PFSK-1 (cell line): ENCODE measurements at regions not wholly inside any gene's neighbourhood (a gene's known extent, or its start where the extent isn't known, plus 50 kb on each side); places are given as distances from the start of the nearest gene placed in this dataset.

Experiments used
- POLR2AphosphoS5 ChIP-seq: IDR thresholded peaks from 2 replicates; pipeline ENCODE4 v1.6.1; 2012; ENCODE audit warnings: low read depth, mild to moderate bottlenecking, control low read depth, low read length, moderate library complexity
- TF ChIP-seq, protein P1 (sequence below), 2 experiments: IDR thresholded peaks; 2 replicates each; pipeline versions ENCODE4 v1.6.1 to v1.8.0; 2011 to 2012; ENCODE audit warnings: low read depth in 2 of 2, low read length in 2 of 2, control low read depth in 1 of 2, inconsistent platforms in 1 of 2, mild to moderate bottlenecking in 1 of 2, moderate library complexity in 1 of 2; ENCODE audit not compliant: insufficient read depth in 1 of 2

DNA sequence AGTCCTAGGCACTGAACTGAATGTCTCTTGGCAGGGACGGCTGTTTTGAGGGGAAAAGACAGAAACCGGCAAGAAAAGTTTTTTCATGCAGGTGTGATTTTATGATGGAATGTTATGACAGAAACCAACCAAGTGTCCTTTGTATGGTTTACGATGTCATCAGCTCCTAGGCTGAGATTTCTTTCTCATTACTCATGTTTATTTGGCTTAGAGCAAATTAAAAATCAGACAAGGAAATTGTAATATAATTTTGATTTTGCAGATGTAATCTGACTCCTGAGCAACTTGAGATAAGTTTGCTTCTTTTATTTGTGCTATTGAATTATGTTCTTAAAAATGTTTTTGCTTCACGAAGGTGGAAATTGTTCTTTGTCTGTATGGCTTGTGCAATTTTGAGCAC, 58.8 kb upstream of the MAP3K7 start:
- no peak for TF ChIP-seq POLR2AphosphoS5
- TF ChIP-seq, protein P1, sequence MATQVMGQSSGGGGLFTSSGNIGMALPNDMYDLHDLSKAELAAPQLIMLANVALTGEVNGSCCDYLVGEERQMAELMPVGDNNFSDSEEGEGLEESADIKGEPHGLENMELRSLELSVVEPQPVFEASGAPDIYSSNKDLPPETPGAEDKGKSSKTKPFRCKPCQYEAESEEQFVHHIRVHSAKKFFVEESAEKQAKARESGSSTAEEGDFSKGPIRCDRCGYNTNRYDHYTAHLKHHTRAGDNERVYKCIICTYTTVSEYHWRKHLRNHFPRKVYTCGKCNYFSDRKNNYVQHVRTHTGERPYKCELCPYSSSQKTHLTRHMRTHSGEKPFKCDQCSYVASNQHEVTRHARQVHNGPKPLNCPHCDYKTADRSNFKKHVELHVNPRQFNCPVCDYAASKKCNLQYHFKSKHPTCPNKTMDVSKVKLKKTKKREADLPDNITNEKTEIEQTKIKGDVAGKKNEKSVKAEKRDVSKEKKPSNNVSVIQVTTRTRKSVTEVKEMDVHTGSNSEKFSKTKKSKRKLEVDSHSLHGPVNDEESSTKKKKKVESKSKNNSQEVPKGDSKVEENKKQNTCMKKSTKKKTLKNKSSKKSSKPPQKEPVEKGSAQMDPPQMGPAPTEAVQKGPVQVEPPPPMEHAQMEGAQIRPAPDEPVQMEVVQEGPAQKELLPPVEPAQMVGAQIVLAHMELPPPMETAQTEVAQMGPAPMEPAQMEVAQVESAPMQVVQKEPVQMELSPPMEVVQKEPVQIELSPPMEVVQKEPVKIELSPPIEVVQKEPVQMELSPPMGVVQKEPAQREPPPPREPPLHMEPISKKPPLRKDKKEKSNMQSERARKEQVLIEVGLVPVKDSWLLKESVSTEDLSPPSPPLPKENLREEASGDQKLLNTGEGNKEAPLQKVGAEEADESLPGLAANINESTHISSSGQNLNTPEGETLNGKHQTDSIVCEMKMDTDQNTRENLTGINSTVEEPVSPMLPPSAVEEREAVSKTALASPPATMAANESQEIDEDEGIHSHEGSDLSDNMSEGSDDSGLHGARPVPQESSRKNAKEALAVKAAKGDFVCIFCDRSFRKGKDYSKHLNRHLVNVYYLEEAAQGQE (IDR thresholded peaks at IDR 0.05; ENCODE audit: insufficient read depth in 1 of 2, low read depth in 2 of 2, low read length in 2 of 2): no peak
